OCI-LY1 (cell line): ENCODE measurements at regions not wholly inside any gene's neighbourhood (a gene's known extent, or its start where the extent isn't known, plus 50 kb on each side); places are given as distances from the start of the nearest gene placed in this dataset.

Source experiments
- H2AFZ ChIP-seq: fragments of 200-600 bp; sonication (generic), shearing (Covaris generic); 2 replicates; pipeline ENCODE4 v1.6.0; 2014; ENCODE audit warnings: antibody characterized with exemption, mild to moderate bottlenecking, low read length
- H3F3A ChIP-seq: fragments of 200-600 bp; sonication (generic), shearing (Covaris generic); 2 replicates; pipeline ENCODE4 v1.6.0; 2014; ENCODE audit warnings: mild to moderate bottlenecking, antibody characterized with exemption, low read length, moderate library complexity; ENCODE audit not compliant: insufficient read depth
- H3K27ac ChIP-seq: fragments of 200-600 bp; sonication (generic); 2 replicates; pipeline ENCODE4 v1.5.1; 2014; ENCODE audit warnings: low read length, mixed run types, mild to moderate bottlenecking, low read depth; ENCODE audit not compliant: poor library complexity, severe bottlenecking
- H3K27me3 ChIP-seq: fragments of 200-600 bp; sonication (generic); 2 replicates; pipeline ENCODE4 v1.6.0; 2014; ENCODE audit warnings: antibody characterized with exemption, mild to moderate bottlenecking, low read length, moderate library complexity; ENCODE audit not compliant: insufficient read depth
- H3K36me3 ChIP-seq: fragments of 200-600 bp; sonication (generic); 2 replicates; pipeline ENCODE4 v1.6.1; 2014; ENCODE audit warnings: mild to moderate bottlenecking, antibody characterized with exemption, low read length, moderate library complexity, mixed read lengths; ENCODE audit not compliant: insufficient read depth
- H3K4me1 ChIP-seq: fragments of 200-600 bp; sonication (generic); 2 replicates; pipeline ENCODE4 v1.5.1; 2014; ENCODE audit warnings: mild to moderate bottlenecking, low read length, moderate library complexity; ENCODE audit not compliant: insufficient read depth, severe bottlenecking
- H3K4me2 ChIP-seq: fragments of 200-600 bp; sonication (generic), shearing (Covaris generic); 2 replicates; pipeline ENCODE4 v1.6.1; 2014; ENCODE audit warnings: low read length
- H3K4me3 ChIP-seq: fragments of 200-600 bp; sonication (generic); 2 replicates; pipeline ENCODE4 v1.5.1; 2014; ENCODE audit warnings: low read length, low read depth, mild to moderate bottlenecking, mixed read lengths; ENCODE audit not compliant: poor library complexity, severe bottlenecking
- H3K79me2 ChIP-seq: fragments of 200-600 bp; shearing (Covaris generic); 2 replicates; pipeline ENCODE4 v1.6.1; 2016; ENCODE audit warnings: mixed run types, low read length, mixed read lengths; ENCODE audit not compliant: insufficient read depth
- H3K9ac ChIP-seq: fragments of 200-600 bp; sonication (generic), shearing (Covaris generic); 2 replicates; pipeline ENCODE4 v1.6.1; 2014; ENCODE audit warnings: mild to moderate bottlenecking, low read length, mixed read lengths
- H3K9me2 ChIP-seq: fragments of 200-600 bp; sonication (generic), shearing (Covaris generic); 2 replicates; pipeline ENCODE4 v1.6.1; 2014; ENCODE audit warnings: low read depth, mild to moderate bottlenecking, low read length, mixed read lengths
- H3K9me3 ChIP-seq: fragments of 200-600 bp; shearing (Covaris generic); 2 replicates; pipeline ENCODE4 v1.6.1; 2014; ENCODE audit warnings: low read length, mixed read lengths
- H4K20me1 ChIP-seq: fragments of 200-600 bp; sonication (generic), shearing (Covaris generic); 2 replicates; pipeline ENCODE4 v1.6.0; 2016; ENCODE audit warnings: mild to moderate bottlenecking, low read length; ENCODE audit not compliant: insufficient read depth
- EZH2 ChIP-seq: fragments of 200-600 bp; sonication (generic), shearing (Covaris generic); IDR thresholded peaks from 2 replicates; pipeline ENCODE4 v1.8.0; 2017; ENCODE audit warnings: borderline replicate concordance, mixed run types, mild to moderate bottlenecking, antibody characterized with exemption, low read length, moderate library complexity, mixed read lengths
- TF ChIP-seq, protein P1 (sequence below): fragments of 200-600 bp; sonication (generic), shearing (Covaris generic); IDR thresholded peaks from 2 replicates; pipeline ENCODE4 v1.5.1; 2017; ENCODE audit warnings: mild to moderate bottlenecking, antibody characterized with exemption, low read length, moderate library complexity, mixed read lengths

GRCh38 chr7:46616636-46617035 lies 695.6 kb upstream of the IGFBP3 start:
- H3K27me3 ChIP-seq = no peaks in the 10 kb centered on the region
- no peaks in the 10 kb centered on the region for H3K9me2 ChIP-seq
- TF ChIP-seq, protein P1, sequence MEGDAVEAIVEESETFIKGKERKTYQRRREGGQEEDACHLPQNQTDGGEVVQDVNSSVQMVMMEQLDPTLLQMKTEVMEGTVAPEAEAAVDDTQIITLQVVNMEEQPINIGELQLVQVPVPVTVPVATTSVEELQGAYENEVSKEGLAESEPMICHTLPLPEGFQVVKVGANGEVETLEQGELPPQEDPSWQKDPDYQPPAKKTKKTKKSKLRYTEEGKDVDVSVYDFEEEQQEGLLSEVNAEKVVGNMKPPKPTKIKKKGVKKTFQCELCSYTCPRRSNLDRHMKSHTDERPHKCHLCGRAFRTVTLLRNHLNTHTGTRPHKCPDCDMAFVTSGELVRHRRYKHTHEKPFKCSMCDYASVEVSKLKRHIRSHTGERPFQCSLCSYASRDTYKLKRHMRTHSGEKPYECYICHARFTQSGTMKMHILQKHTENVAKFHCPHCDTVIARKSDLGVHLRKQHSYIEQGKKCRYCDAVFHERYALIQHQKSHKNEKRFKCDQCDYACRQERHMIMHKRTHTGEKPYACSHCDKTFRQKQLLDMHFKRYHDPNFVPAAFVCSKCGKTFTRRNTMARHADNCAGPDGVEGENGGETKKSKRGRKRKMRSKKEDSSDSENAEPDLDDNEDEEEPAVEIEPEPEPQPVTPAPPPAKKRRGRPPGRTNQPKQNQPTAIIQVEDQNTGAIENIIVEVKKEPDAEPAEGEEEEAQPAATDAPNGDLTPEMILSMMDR = no peak
- TF ChIP-seq EZH2 = no peak
- H3K9ac ChIP-seq = no peak overlapping the region
- no peaks in the 10 kb centered on the region for H3K4me1 ChIP-seq
- H3K4me3 ChIP-seq = no peak overlapping the region
- no peak overlapping the region for H3K4me2 ChIP-seq
- no peaks in the 10 kb centered on the region for H3K36me3 ChIP-seq
- no peak overlapping the region for H3K27ac ChIP-seq
- no peaks in the 10 kb centered on the region for H3F3A ChIP-seq
- no peaks in the 10 kb centered on the region for H4K20me1 ChIP-seq
- H3K79me2 ChIP-seq = no peaks in the 10 kb centered on the region
- no peak overlapping the region for H2AFZ ChIP-seq
- H3K9me3 ChIP-seq = no peaks in the 10 kb centered on the region

DNA sequence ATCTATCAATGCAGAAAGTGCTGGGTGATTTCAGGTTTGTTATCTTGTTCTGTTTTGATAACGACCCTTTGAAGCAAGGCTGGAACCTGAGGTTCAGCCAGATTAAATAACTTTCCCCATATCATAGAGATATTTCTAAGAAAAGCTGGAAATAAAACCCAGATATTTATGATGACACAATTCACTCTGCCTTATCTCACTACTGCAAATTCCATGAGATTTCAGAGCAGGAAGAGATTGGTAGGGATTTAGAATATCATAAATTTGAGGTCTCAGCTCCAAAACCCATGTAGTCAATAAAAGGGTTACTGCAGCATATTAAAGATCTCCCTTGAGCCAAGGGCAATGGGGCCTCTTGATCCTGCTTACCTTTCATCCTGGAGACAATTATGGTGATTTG lies 692.5 kb upstream of the IGFBP3 start:
- Histone ChIP-seq H3K9me3 (no peaks in the 10 kb centered on the region), H3K79me2 (no peaks in the 10 kb centered on the region), H2AFZ (no peak overlapping the region), H3F3A (no peaks in the 10 kb centered on the region), H3K27me3 (no peaks in the 10 kb centered on the region), H4K20me1 (no peaks in the 10 kb centered on the region), H3K4me1 (no peaks in the 10 kb centered on the region), H3K36me3 (no peaks in the 10 kb centered on the region), H3K4me3 (no peak overlapping the region), H3K9me2 (no peaks in the 10 kb centered on the region), H3K9ac (no peak overlapping the region), H3K4me2 (no peak overlapping the region), H3K27ac (no peak overlapping the region)
- TF ChIP-seq, protein P1 = no peak
- no peak for TF ChIP-seq EZH2

DNA sequence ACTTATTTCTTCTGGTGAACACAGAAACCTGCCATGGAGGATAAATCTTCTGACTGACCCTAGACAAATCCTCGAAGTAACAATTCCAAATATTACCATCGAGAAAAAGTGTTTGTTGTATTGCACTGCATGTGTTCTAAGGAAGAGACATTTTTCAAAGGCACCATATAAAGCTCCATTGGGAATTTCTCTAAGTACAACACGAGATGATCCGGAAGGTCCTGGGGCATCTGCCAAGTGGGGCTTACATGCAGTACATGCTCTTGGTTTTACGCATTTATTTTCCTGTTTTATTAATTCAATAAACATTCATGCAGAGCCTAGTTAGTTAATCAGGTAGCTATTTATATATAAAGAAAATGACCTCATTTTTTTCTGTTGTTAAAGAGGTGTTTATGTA lies 692.0 kb upstream of the IGFBP3 start:
- Histone ChIP-seq H3K4me2 (no peak overlapping the region), H2AFZ (no peak overlapping the region), H3K79me2 (no peaks in the 10 kb centered on the region), H3K27me3 (no peaks in the 10 kb centered on the region), H3K9ac (no peak overlapping the region), H3K4me1 (no peaks in the 10 kb centered on the region), H3K36me3 (no peaks in the 10 kb centered on the region), H4K20me1 (no peaks in the 10 kb centered on the region), H3K27ac (no peak overlapping the region), H3F3A (no peaks in the 10 kb centered on the region), H3K9me2 (no peaks in the 10 kb centered on the region), H3K4me3 (no peak overlapping the region), H3K9me3 (no peaks in the 10 kb centered on the region)
- TF ChIP-seq, protein P1 = no peak
- TF ChIP-seq EZH2 = no peak
